A549 (cell line): ENCODE measurements at regions not wholly inside any gene's neighbourhood (a gene's known extent, or its start where the extent isn't known, plus 50 kb on each side); places are given as distances from the start of the nearest gene placed in this dataset.

Experiments used
- CBX2 ChIP-seq: fragments of 200-600 bp; sonication (generic); IDR thresholded peaks from 2 replicates; pipeline ENCODE4 v1.6.1; 2016; ENCODE audit warnings: low read depth, mild to moderate bottlenecking, borderline replicate concordance
- CBX8 ChIP-seq: fragments of 200-600 bp; sonication (generic); IDR thresholded peaks from 2 replicates; pipeline ENCODE4 v1.6.1; 2016
- CHD2 ChIP-seq: fragments of 150-350 bp; IDR thresholded peaks from 2 replicates; pipeline ENCODE4 v1.6.1; 2014; ENCODE audit warnings: low read length; ENCODE audit not compliant: partially characterized antibody
- EP300 ChIP-seq, 2 experiments: fragments of >200 bp; sonication (Bioruptor Twin); formaldehyde crosslinking; IDR thresholded peaks; 2 replicates in 1 of 2; 3 replicates in 1 of 2; pipeline ENCODE4 v1.6.1; 2016 to 2017
- POLR2A ChIP-seq: IDR thresholded peaks from 2 replicates; pipeline ENCODE4 v1.6.1; 2012; ENCODE audit warnings: mild to moderate bottlenecking, low read length
- RAD21 ChIP-seq, 2 experiments: fragments of >200 bp in 1 of 2; sonication (Bioruptor Twin) in 1 of 2; formaldehyde crosslinking in 1 of 2; IDR thresholded peaks in 1 of 2; conservative IDR thresholded peaks in 1 of 2; 2 replicates in 1 of 2; 3 replicates in 1 of 2; pipeline ENCODE4 v1.6.1; 2012 to 2018; ENCODE audit warnings: inconsistent platforms in 1 of 2
- SREBF2 ChIP-seq: fragments of 450-650 bp; IDR thresholded peaks from 2 replicates; pipeline ENCODE4 v1.6.1; 2014; ENCODE audit warnings: mild to moderate bottlenecking, moderate library complexity
- TP53 ChIP-seq: fragments of 250-450 bp; sonication (Bioruptor Pico); IDR thresholded peaks from 2 replicates; pipeline ENCODE4 v1.5.0; 2021; ENCODE audit warnings: mild to moderate bottlenecking, moderate library complexity
- ZSCAN20 ChIP-seq: fragments of 250-450 bp; sonication (Bioruptor Pico); IDR thresholded peaks from 2 replicates; pipeline ENCODE4 v1.8.0; 2022; ENCODE audit warnings: mild to moderate bottlenecking, moderate library complexity
- TF ChIP-seq, protein P1 (sequence below): fragments of >200 bp; sonication (Bioruptor Twin); formaldehyde crosslinking; IDR thresholded peaks from 3 replicates; pipeline ENCODE4 v1.5.1; 2016
- TF ChIP-seq, protein P2 (sequence below): fragments of >200 bp; sonication (Bioruptor Twin); formaldehyde crosslinking; IDR thresholded peaks from 3 replicates; pipeline ENCODE4 v1.6.1; 2016
- TF ChIP-seq, protein P3 (sequence below): fragments of 250-450 bp; sonication (Bioruptor Pico); IDR thresholded peaks from 2 replicates; pipeline ENCODE4 v1.5.0; 2021; ENCODE audit warnings: mild to moderate bottlenecking, moderate library complexity, borderline replicate concordance

- no peak for TF ChIP-seq SREBF2
- TF ChIP-seq, protein P1, sequence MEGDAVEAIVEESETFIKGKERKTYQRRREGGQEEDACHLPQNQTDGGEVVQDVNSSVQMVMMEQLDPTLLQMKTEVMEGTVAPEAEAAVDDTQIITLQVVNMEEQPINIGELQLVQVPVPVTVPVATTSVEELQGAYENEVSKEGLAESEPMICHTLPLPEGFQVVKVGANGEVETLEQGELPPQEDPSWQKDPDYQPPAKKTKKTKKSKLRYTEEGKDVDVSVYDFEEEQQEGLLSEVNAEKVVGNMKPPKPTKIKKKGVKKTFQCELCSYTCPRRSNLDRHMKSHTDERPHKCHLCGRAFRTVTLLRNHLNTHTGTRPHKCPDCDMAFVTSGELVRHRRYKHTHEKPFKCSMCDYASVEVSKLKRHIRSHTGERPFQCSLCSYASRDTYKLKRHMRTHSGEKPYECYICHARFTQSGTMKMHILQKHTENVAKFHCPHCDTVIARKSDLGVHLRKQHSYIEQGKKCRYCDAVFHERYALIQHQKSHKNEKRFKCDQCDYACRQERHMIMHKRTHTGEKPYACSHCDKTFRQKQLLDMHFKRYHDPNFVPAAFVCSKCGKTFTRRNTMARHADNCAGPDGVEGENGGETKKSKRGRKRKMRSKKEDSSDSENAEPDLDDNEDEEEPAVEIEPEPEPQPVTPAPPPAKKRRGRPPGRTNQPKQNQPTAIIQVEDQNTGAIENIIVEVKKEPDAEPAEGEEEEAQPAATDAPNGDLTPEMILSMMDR: no peak
- TF ChIP-seq CBX8: no peak
- TF ChIP-seq ZSCAN20 (CRISPR knock-in tag): no peak
- no peak for TF ChIP-seq CHD2
- no peak for TF ChIP-seq POLR2A
- TF ChIP-seq EP300 (IDR thresholded peaks at IDR 0.05): no peak
- TF ChIP-seq CBX2: no peak
- TF ChIP-seq TP53 (CRISPR knock-in tag): no peak
- no peak for TF ChIP-seq RAD21 (conservative IDR thresholded peaks at IDR 0.05 in 1 of 2, IDR thresholded peaks at IDR 0.05 in 1 of 2)
- TF ChIP-seq, protein P2, sequence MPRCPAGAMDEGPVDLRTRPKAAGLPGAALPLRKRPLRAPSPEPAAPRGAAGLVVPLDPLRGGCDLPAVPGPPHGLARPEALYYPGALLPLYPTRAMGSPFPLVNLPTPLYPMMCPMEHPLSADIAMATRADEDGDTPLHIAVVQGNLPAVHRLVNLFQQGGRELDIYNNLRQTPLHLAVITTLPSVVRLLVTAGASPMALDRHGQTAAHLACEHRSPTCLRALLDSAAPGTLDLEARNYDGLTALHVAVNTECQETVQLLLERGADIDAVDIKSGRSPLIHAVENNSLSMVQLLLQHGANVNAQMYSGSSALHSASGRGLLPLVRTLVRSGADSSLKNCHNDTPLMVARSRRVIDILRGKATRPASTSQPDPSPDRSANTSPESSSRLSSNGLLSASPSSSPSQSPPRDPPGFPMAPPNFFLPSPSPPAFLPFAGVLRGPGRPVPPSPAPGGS: no peak
- TF ChIP-seq, protein P3, sequence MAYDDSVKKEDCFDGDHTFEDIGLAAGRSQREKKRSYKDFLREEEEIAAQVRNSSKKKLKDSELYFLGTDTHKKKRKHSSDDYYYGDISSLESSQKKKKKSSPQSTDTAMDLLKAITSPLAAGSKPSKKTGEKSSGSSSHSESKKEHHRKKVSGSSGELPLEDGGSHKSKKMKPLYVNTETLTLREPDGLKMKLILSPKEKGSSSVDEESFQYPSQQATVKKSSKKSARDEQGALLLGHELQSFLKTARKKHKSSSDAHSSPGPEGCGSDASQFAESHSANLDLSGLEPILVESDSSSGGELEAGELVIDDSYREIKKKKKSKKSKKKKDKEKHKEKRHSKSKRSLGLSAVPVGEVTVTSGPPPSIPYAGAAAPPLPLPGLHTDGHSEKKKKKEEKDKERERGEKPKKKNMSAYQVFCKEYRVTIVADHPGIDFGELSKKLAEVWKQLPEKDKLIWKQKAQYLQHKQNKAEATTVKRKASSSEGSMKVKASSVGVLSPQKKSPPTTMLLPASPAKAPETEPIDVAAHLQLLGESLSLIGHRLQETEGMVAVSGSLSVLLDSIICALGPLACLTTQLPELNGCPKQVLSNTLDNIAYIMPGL (CRISPR knock-in tag): no peak
Measured at GRCh38 chr9:73872701-73873100, 624.4 kb upstream of the RORB start.
